ENCODE measurements at regions not wholly inside any gene's neighbourhood (a gene's known extent, or its start where the extent isn't known, plus 50 kb on each side); places are given as distances from the start of the nearest gene placed in this dataset.

DNA sequence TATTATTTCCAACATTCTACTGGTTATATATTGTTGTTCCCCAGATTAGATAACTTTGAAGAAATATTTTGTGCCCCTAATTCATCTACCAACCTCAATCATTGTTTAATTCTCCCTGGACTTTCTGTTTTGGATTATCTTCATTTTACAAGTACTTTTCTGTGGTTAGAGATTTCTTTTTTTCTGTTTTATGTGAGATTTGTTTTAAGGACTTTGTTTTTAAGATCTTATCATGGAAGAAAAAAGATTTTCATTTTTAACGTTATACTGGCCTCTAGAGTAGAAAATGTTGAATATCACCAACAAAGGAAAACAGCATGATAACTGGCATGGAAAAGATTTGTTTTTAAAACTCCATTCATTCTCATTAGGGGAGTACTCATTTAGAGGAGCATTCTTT lies 210.9 kb upstream of the KCNMB2 start:
- H3K4me3 ChIP-seq (replicated peaks; ENCODE audit: low read depth, low read length): no peak overlapping the region
- peak; percentile 77 for DNase-seq (ENCODE audit: low read depth)
- TF ChIP-seq, protein P1, sequence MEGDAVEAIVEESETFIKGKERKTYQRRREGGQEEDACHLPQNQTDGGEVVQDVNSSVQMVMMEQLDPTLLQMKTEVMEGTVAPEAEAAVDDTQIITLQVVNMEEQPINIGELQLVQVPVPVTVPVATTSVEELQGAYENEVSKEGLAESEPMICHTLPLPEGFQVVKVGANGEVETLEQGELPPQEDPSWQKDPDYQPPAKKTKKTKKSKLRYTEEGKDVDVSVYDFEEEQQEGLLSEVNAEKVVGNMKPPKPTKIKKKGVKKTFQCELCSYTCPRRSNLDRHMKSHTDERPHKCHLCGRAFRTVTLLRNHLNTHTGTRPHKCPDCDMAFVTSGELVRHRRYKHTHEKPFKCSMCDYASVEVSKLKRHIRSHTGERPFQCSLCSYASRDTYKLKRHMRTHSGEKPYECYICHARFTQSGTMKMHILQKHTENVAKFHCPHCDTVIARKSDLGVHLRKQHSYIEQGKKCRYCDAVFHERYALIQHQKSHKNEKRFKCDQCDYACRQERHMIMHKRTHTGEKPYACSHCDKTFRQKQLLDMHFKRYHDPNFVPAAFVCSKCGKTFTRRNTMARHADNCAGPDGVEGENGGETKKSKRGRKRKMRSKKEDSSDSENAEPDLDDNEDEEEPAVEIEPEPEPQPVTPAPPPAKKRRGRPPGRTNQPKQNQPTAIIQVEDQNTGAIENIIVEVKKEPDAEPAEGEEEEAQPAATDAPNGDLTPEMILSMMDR (IDR thresholded peaks at IDR 0.05; ENCODE audit: low read length, missing control alignments): peak; percentile 50

DNA sequence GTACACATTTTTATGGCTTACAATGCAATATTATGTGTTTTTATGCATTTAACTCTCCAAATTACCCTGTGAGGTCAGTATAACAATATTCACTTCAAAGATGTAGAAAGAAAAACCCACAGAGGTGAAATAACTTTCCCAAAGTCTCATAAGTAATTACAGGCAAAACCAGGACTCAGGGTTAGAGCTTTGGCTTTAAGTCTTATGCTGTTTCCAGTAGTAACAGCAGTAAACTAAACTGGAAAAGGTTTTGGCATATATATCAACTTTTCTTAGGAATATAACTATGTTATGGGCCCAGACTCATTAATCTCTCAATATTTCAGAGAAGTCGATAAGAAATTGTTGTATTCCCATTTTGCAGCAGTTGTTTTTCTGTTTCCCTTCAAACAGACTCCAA lies 206.3 kb upstream of the KCNMB2 start:
- H3K4me3 ChIP-seq (replicated peaks; ENCODE audit: low read depth, low read length): no peak overlapping the region
- no peak for DNase-seq (ENCODE audit: low read depth)
- TF ChIP-seq, protein P1 (IDR thresholded peaks at IDR 0.05; ENCODE audit: low read length, missing control alignments): no peak

DNA sequence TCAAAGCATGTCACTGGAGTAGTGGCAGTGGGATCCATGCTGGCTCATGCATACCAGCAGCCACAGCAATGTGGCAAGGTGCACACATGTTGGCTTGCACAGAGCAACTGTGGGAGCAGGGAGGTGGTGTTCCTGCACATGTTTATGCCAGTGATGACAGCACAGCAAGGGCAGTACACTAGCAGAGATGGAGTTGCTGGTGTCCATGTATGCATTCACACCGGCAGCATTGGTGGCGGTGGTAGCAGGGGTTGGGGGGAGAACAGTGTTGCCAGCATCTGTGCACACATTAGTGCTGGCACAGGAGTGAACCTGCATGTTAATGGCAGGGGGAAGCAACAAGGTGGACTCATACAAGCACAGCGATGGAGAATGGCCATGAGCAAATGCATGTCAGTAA lies 202.0 kb upstream of the KCNMB2 start:
- no peak for DNase-seq (ENCODE audit: low read depth)
- TF ChIP-seq, protein P1 (IDR thresholded peaks at IDR 0.05; ENCODE audit: low read length, missing control alignments): no peak

DNA sequence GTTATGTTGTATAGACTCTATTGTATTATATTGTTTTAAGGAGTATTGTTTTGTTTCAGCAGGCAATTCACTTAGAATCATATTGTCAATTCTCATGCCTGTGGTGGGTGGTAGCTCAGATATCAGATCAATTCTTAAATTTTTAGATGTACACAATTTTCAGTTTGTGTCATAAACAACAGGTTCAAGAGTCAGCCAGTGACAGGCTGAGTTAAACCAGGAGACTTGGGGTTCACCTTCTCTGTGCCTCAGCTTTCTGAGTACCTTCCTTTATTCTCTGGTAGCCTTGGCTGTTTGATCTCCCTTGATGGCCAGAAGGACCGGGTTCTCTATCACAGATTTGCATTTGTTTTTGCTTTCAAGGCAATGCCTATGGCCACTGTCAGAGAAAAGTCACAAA lies 199.9 kb upstream of the KCNMB2 start:
- TF ChIP-seq, protein P1 (IDR thresholded peaks at IDR 0.05; ENCODE audit: low read length, missing control alignments): no peak
- no peak for DNase-seq (ENCODE audit: low read depth)
- H3K4me3 ChIP-seq (replicated peaks; ENCODE audit: low read depth, low read length): no peak overlapping the region

More for the DNA sequence above, 202.0 kb upstream of the KCNMB2 start:
- H3K4me3 ChIP-seq (replicated peaks; ENCODE audit: low read depth, low read length): no peak overlapping the region

DNA sequence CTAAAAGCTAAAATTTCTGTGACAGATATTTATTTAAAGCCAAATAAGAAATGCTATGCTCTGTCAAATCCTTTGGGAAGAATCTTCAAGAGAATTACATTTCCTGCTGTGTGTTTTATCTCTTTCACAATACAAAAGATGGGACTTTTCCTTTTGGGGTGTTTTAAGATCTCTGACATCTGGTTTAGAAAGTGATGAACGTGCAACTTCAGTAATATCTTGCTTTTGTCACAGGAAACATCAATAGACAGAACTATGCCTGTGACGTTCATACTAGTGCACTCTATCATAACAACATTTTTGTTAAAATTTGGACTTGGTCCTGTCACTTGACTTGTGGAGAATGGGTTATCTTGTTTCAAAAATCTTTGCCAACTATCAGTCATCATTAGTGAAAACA lies 195.7 kb upstream of the KCNMB2 start:
- peak; percentile 55 for DNase-seq (ENCODE audit: low read depth)
- TF ChIP-seq, protein P1 (IDR thresholded peaks at IDR 0.05; ENCODE audit: low read length, missing control alignments): no peak
- no peak overlapping the region for H3K4me3 ChIP-seq (replicated peaks; ENCODE audit: low read depth, low read length)

DNA sequence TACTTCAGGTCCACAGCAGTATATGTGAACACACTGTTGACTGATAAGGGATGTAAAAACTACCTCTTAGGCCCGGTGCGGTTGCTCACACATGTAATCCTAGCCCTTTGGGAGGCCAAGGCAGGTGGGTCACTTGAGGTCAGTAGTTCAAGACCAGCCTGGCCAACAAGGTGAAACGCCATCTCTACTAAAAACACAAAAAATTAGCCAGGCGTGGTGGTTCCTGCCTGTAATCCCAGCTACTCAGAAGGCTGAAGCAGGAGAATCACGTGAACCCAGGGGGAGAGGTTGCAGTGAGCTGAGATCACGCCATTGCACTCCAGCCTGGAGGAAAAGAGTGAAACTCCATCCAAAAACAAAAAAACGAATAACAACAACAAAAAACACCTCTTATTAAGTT lies 194.6 kb upstream of the KCNMB2 start:
- no peak overlapping the region for H3K4me3 ChIP-seq (replicated peaks; ENCODE audit: low read depth, low read length)
- DNase-seq (ENCODE audit: low read depth): no peak
- TF ChIP-seq, protein P1 (IDR thresholded peaks at IDR 0.05; ENCODE audit: low read length, missing control alignments): no peak

DNA sequence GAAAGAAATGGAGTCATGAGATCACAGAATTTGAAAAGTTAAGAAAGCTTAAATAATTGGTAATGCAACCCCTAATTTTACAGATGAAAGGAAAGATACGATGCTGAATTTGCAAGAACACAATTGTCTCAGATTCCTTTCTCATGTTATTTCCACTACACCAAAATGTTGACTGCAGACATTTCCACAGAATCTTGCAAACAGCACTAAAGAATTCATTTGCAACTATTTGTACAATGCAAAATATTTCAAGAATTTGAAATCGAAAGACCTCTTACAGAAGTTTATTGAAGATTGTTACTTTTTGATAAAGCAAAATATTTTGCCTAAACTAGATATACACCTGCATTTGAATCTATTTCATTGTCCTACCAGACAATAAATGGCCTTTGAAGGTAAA lies 194.1 kb upstream of the KCNMB2 start:
- DNase-seq (ENCODE audit: low read depth): no peak
- H3K4me3 ChIP-seq (replicated peaks; ENCODE audit: low read depth, low read length): no peak overlapping the region
- TF ChIP-seq, protein P1 (IDR thresholded peaks at IDR 0.05; ENCODE audit: low read length, missing control alignments): no peak

All from fibroblast of pulmonary artery (primary cell).